BE2C (cell line): ENCODE measurements at regions not wholly inside any gene's neighbourhood (a gene's known extent, or its start where the extent isn't known, plus 50 kb on each side); places are given as distances from the start of the nearest gene placed in this dataset.

Experiments used
- DNase-seq: peaks from one replicate; pipeline ENCODE4 v3.0.0-alpha.2; 2020
- H3K27me3 ChIP-seq: fragments of 250-450 bp; sonication (Bioruptor Pico); 2 replicates; pipeline ENCODE4 v1.5.1; 2020; ENCODE audit warnings: mild to moderate bottlenecking
- H3K36me3 ChIP-seq: fragments of 250-450 bp; sonication (Bioruptor Pico); 2 replicates; pipeline ENCODE4 v1.5.1; 2020; ENCODE audit warnings: mild to moderate bottlenecking
- H3K4me1 ChIP-seq: fragments of 250-450 bp; sonication (Bioruptor Pico); 2 replicates; pipeline ENCODE4 v1.5.1; 2020
- H3K4me3 ChIP-seq: 2 replicates; pipeline ENCODE4 v1.5.1; 2011; ENCODE audit warnings: low read depth, low read length
- H3K9me3 ChIP-seq: fragments of 250-450 bp; sonication (Bioruptor Pico); 2 replicates; pipeline ENCODE4 v1.5.1; 2020
- CTCF ChIP-seq: IDR thresholded peaks from 2 replicates; pipeline ENCODE4 v1.5.1; 2012; ENCODE audit warnings: mild to moderate bottlenecking, low read depth, low read length

DNA sequence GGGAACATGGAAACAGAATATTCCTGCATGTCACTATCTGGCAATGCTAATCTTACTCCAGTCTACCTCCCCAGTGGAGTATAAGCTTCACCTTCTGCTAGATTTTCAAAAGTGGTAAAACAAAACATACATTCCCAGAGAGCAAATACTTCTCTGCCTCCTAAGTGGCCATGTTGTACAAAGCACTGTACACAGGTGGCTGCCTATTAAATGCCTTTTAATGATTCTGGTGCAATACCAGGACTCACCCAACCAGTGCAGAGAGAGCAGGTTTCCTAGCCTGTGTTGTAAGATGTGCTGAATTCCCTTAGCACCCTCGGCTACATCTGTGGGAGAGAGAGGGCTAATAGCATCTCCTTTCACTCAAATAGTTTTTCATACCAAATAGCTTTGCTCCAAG is 684.3 kb upstream of the NRP1 start:
- Histone ChIP-seq H3K4me3 (no peak overlapping the region), H3K36me3 (no peaks in the 10 kb centered on the region), H3K9me3 (no peaks in the 10 kb centered on the region), H3K27me3 (no peaks in the 10 kb centered on the region), H3K4me1 (no peaks in the 10 kb centered on the region)
- no peak for TF ChIP-seq CTCF
- DNase-seq, result no peak

- Histone ChIP-seq H3K9me3 (no peaks in the 10 kb centered on the region), H3K4me1 (no peaks in the 10 kb centered on the region), H3K27me3 (no peaks in the 10 kb centered on the region), H3K4me3 (no peak overlapping the region), H3K36me3 (no peaks in the 10 kb centered on the region)
- no peak for TF ChIP-seq CTCF
- DNase-seq, result no peak
Observed at GRCh38 chr10:34018129-34018528, 683.7 kb upstream of the NRP1 start.

DNA sequence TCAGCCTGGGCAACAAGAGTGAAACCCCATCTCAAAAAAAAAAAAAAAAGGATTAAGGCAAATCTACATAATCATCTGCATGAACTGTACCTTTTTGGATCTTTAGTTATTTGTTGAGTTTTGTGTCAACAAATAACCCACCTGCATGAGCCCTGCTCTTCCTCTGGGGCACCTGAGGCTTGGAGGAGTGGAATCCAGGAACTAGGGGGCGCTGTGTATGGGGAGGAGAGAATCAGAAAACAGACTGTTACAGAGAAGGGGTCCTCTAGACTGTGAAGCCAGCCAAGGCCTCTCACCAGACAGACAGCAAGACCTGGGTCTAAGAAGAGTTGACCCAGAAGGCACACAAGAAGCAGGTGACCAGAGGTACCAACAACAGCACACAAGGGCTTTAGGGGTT is 682.8 kb upstream of the NRP1 start:
- Histone ChIP-seq H3K27me3 (no peaks in the 10 kb centered on the region), H3K4me3 (no peak overlapping the region), H3K4me1 (no peaks in the 10 kb centered on the region), H3K9me3 (no peaks in the 10 kb centered on the region), H3K36me3 (no peaks in the 10 kb centered on the region)
- TF ChIP-seq CTCF, result peak; percentile 31; the same call in 1 of the 2 replicates
- DNase-seq, result no peak

DNA sequence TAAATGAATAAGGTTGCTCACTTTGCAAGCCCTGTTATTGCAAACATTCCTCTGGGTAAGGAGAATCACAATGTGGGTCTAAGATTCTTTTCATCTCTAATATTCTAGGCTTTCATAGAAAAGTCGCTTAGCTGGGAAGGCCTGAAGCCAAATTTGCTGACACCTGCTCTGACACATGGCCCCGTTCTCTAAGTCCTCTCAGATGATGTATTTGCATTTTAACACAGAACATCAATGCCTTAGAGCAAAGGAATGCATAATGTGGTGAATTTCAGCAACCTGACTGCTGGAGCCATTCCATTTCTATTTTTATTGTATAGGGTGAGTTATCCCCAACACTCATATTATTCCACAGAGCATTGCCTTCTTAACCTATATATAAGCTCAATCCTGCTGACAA is 682.1 kb upstream of the NRP1 start:
- DNase-seq, result no peak
- Histone ChIP-seq H3K4me1 (no peaks in the 10 kb centered on the region), H3K9me3 (no peaks in the 10 kb centered on the region), H3K36me3 (no peaks in the 10 kb centered on the region), H3K4me3 (no peak overlapping the region), H3K27me3 (no peaks in the 10 kb centered on the region)
- no peak for TF ChIP-seq CTCF

- Histone ChIP-seq H3K9me3 (no peaks in the 10 kb centered on the region), H3K4me3 (no peak overlapping the region), H3K36me3 (no peaks in the 10 kb centered on the region), H3K4me1 (no peaks in the 10 kb centered on the region), H3K27me3 (no peaks in the 10 kb centered on the region)
- DNase-seq, result no peak
- TF ChIP-seq CTCF, result no peak
Observed at GRCh38 chr10:34015700-34016099, 681.2 kb upstream of the NRP1 start.

DNA sequence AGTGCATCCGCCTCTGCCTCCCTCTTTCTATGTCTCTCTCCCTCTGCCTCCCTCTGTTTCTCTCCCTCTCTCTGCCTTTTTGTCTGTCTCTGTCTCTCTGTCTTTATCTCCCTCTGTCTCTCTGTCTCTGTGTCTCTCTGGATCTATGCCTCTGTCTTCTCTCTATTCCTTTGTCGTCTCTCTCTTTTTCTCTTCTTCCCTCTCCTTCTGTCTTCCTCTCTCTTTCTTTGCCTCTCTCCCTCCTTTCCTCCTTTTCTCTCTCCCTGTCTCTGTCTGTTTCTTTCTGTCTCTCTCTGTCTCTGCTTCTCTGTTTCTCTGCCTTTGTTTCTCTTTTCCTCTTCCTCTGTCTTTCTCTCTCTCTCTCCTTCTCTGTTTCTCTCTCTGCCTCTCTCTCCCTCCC is 678.8 kb upstream of the NRP1 start:
- H3K36me3 ChIP-seq, result no peaks in the 10 kb centered on the region
- no peak for TF ChIP-seq CTCF
- H3K4me1 ChIP-seq, result no peaks in the 10 kb centered on the region
- H3K9me3 ChIP-seq, result no peaks in the 10 kb centered on the region
- no peaks in the 10 kb centered on the region for H3K27me3 ChIP-seq
- DNase-seq, result no peak
- no peak overlapping the region for H3K4me3 ChIP-seq
